GM12878 (cell line): ENCODE measurements at regions not wholly inside any gene's neighbourhood (a gene's known extent, or its start where the extent isn't known, plus 50 kb on each side); places are given as distances from the start of the nearest gene placed in this dataset.

Source experiments
- ATAC-seq: fragments of 200-7000 bp; cut with Tn5 transposase; 3 replicates; pipeline ENCODE4 v1.9.1; 2020; ENCODE audit warnings: mild to moderate bottlenecking, moderate library complexity
- BruUV-seq: library from RNA; stranded (reverse); fragments of 400-500 nt; replicated peaks from 2 replicates; lab custom pipeline; 2021; lab: Mats Ljungman, UMichigan
- CTCF ChIA-PET: fragments of 300-600 bp; sonication (Branson Sonifier 250); formaldehyde crosslinking; extraction: SDS; loops from one replicate; lab custom pipeline; 2021; ENCODE audit warnings: inconsistent platforms; lab: Yijun Ruan, JAX
- POLR2A ChIA-PET: fragments of 350-600 bp; formaldehyde crosslinking; extraction: SDS; loops from one replicate; lab custom pipeline; 2021; ENCODE audit warnings: inconsistent platforms; lab: Charles Lee
- RAD21 ChIA-PET: fragments of 300-600 bp; sonication (Branson Sonifier 250); formaldehyde crosslinking; loops from one replicate; lab custom pipeline; 2023; ENCODE audit warnings: antibody characterized with exemption; ENCODE audit not compliant: unreplicated experiment; lab: Charles Lee
- SMC1A ChIA-PET: fragments of 300-600 bp; sonication (Branson Sonifier 250); formaldehyde crosslinking; loops from one replicate; lab custom pipeline; 2023; ENCODE audit not compliant: unreplicated experiment, uncharacterized antibody; lab: Charles Lee
- DNase-seq: peaks from one replicate; pipeline ENCODE4 v3.0.0-alpha.2; 2011; ENCODE audit warnings: low read depth, low spot score
- FAIRE-seq: peaks from 3 replicates; lab custom pipeline; 2011; peaks lifted over from hg19 to GRCh38; lab: Jason Lieb, UNC
- H2AFZ ChIP-seq: 2 replicates; pipeline ENCODE4 v1.6.0; 2011; ENCODE audit warnings: low read depth, low read length, control low read depth; ENCODE audit not compliant: control insufficient read depth
- H3K27ac ChIP-seq: 2 replicates; pipeline ENCODE4 v1.5.1; 2011; ENCODE audit warnings: control low read depth; ENCODE audit not compliant: control insufficient read depth, insufficient read depth
- H3K27me3 ChIP-seq, 2 experiments: replicated peaks in 1 of 2; 2 replicates each; pipeline versions ENCODE4 v1.6.0 to v1.6.1; 2011; ENCODE audit warnings: low read length in 1 of 2; ENCODE audit not compliant: control insufficient read depth in 2 of 2, insufficient read depth in 2 of 2
- H3K36me3 ChIP-seq, 2 experiments: 2 replicates each; pipeline ENCODE4 v1.5.1; 2011; ENCODE audit warnings: low read length in 1 of 2; ENCODE audit not compliant: control insufficient read depth in 2 of 2, insufficient read depth in 2 of 2
- H3K4me1 ChIP-seq: 2 replicates; pipeline ENCODE4 v1.6.1; 2011; ENCODE audit warnings: mild to moderate bottlenecking, low read length, moderate library complexity, mixed read lengths; ENCODE audit not compliant: control insufficient read depth, insufficient read depth
- H3K4me2 ChIP-seq: 2 replicates; pipeline ENCODE4 v1.6.0; 2011; ENCODE audit warnings: control low read depth; ENCODE audit not compliant: control insufficient read depth, insufficient read depth
- H3K4me3 ChIP-seq: fragments of 200-600 bp; sonication (generic); 2 replicates; pipeline ENCODE4 v1.5.1; 2016
- H3K79me2 ChIP-seq: 2 replicates; pipeline ENCODE4 v1.6.0; 2011; ENCODE audit warnings: low read length; ENCODE audit not compliant: control insufficient read depth, insufficient read depth
- H3K9ac ChIP-seq: 2 replicates; pipeline ENCODE4 v1.8.0; 2011; ENCODE audit warnings: low read length, control low read depth, mixed read lengths; ENCODE audit not compliant: control insufficient read depth, insufficient read depth
- H3K9me3 ChIP-seq: replicated peaks from 3 replicates; pipeline ENCODE4 v1.5.1; 2011; ENCODE audit warnings: mild to moderate bottlenecking, low read length; ENCODE audit not compliant: control insufficient read depth, insufficient read depth
- H4K20me1 ChIP-seq: 2 replicates; pipeline ENCODE4 v1.6.0; 2011; ENCODE audit not compliant: control insufficient read depth, insufficient read depth
- ETV6 ChIP-seq, 2 experiments: fragments of 450-650 bp in 1 of 2; IDR thresholded peaks in 1 of 2; conservative IDR thresholded peaks in 1 of 2; 2 replicates each; pipeline ENCODE4 v1.6.1; 2014; ENCODE audit warnings: antibody characterized with exemption in 1 of 2, borderline replicate concordance in 1 of 2, low read depth in 1 of 2, mild to moderate bottlenecking in 1 of 2, moderate library complexity in 1 of 2
- GABPA ChIP-seq: IDR thresholded peaks from 2 replicates; pipeline ENCODE4 v1.6.1; 2014; ENCODE audit warnings: antibody characterized with exemption, low read depth, mild to moderate bottlenecking, inconsistent platforms
- HDAC6 ChIP-seq: fragments of 200-600 bp; sonication (generic); IDR thresholded peaks from one replicate; pipeline ENCODE4 v1.8.0; 2017; ENCODE audit warnings: antibody characterized with exemption; ENCODE audit not compliant: unreplicated experiment
- RCOR1 ChIP-seq: conservative IDR thresholded peaks from 2 replicates; pipeline ENCODE4 v1.6.1; 2012; ENCODE audit warnings: low read depth, low read length, improper control_type of control experiment
- TARDBP ChIP-seq: IDR thresholded peaks from 2 replicates; pipeline ENCODE4 v1.6.1; 2016; ENCODE audit warnings: borderline replicate concordance
- TBL1XR1 ChIP-seq: IDR thresholded peaks from 2 replicates; pipeline ENCODE4 v1.6.1; 2012; ENCODE audit warnings: low read depth, low read length, improper control_type of control experiment
- ZNF384 ChIP-seq: IDR thresholded peaks from 2 replicates; pipeline ENCODE4 v1.6.1; 2012; ENCODE audit warnings: low read depth, mild to moderate bottlenecking, low read length, improper control_type of control experiment, borderline replicate concordance
- WGBS: methylation state at CpG from one replicate; pipeline ENCODE4 v1.1.6; 2016; ENCODE audit warnings: low lambda C conversion rate; ENCODE audit not compliant: insufficient replicate concordance, insufficient coverage; ENCODE audit errors: missing lambda C conversion rate; 5-methylcytosine and 5-hydroxymethylcytosine counted together
- in situ Hi-C: fragments of 300-500 bp; cut with MboI; formaldehyde crosslinking; loops from 9 replicates; pipeline ENCODE4 v1.14.3; 2018; ENCODE audit warnings: mixed read lengths
- intact Hi-C: fragments of 100-400 bp; cut with micrococcal nuclease; formaldehyde crosslinking; loops from one replicate; pipeline ENCODE4 v1.14.2; 2022; ENCODE audit not compliant: unreplicated experiment
- TF ChIP-seq, protein P1 (sequence below): fragments of 450-650 bp; IDR thresholded peaks from 2 replicates; pipeline ENCODE4 v1.6.1; 2018; ENCODE audit warnings: borderline replicate concordance, mild to moderate bottlenecking; ENCODE audit not compliant: partially characterized antibody
- TF ChIP-seq, protein P2 (sequence below): fragments of 450-650 bp; IDR thresholded peaks from 2 replicates; pipeline ENCODE4 v1.6.1; 2017; ENCODE audit warnings: mild to moderate bottlenecking, moderate library complexity

DNA sequence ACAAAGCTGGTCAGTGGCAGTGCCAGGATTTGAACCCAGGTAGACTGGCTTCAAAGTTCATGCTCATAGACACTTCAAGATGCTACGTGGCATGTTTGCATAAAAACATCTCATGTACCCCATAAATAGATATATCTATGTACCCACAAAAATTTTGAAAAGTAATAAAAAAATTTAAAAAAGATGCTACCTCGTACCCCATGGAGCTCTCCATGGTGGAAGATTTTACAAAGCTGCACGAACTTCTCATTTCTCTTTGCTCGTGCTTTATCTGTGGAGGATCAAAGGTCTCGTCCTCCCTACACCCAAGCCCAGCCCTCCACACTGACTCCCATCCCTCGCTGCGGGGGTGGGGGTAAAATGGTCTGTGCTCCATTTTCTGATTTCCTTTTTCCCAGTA, 135.5 kb downstream of the HAPSTR1 start:
- no TSS peak for BruUV-seq
- TF ChIP-seq TARDBP = no peak
- TF ChIP-seq TBL1XR1 = no peak
- TF ChIP-seq RCOR1 = no peak
- TF ChIP-seq, protein P1, sequence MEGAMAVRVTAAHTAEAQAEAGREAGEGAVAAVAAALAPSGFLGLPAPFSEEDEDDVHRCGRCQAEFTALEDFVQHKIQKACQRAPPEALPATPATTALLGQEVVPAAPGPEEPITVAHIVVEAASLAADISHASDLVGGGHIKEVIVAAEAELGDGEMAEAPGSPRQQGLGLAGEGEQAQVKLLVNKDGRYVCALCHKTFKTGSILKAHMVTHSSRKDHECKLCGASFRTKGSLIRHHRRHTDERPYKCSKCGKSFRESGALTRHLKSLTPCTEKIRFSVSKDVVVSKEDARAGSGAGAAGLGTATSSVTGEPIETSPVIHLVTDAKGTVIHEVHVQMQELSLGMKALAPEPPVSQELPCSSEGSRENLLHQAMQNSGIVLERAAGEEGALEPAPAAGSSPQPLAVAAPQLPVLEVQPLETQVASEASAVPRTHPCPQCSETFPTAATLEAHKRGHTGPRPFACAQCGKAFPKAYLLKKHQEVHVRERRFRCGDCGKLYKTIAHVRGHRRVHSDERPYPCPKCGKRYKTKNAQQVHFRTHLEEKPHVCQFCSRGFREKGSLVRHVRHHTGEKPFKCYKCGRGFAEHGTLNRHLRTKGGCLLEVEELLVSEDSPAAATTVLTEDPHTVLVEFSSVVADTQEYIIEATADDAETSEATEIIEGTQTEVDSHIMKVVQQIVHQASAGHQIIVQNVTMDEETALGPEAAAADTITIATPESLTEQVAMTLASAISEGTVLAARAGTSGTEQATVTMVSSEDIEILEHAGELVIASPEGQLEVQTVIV = no peak
- no peak for TF ChIP-seq ETV6 (conservative IDR thresholded peaks at IDR 0.05 in 1 of 2, IDR thresholded peaks at IDR 0.05 in 1 of 2; ENCODE audit: borderline replicate concordance in 1 of 2, low read depth in 1 of 2)
- TF ChIP-seq, protein P2, sequence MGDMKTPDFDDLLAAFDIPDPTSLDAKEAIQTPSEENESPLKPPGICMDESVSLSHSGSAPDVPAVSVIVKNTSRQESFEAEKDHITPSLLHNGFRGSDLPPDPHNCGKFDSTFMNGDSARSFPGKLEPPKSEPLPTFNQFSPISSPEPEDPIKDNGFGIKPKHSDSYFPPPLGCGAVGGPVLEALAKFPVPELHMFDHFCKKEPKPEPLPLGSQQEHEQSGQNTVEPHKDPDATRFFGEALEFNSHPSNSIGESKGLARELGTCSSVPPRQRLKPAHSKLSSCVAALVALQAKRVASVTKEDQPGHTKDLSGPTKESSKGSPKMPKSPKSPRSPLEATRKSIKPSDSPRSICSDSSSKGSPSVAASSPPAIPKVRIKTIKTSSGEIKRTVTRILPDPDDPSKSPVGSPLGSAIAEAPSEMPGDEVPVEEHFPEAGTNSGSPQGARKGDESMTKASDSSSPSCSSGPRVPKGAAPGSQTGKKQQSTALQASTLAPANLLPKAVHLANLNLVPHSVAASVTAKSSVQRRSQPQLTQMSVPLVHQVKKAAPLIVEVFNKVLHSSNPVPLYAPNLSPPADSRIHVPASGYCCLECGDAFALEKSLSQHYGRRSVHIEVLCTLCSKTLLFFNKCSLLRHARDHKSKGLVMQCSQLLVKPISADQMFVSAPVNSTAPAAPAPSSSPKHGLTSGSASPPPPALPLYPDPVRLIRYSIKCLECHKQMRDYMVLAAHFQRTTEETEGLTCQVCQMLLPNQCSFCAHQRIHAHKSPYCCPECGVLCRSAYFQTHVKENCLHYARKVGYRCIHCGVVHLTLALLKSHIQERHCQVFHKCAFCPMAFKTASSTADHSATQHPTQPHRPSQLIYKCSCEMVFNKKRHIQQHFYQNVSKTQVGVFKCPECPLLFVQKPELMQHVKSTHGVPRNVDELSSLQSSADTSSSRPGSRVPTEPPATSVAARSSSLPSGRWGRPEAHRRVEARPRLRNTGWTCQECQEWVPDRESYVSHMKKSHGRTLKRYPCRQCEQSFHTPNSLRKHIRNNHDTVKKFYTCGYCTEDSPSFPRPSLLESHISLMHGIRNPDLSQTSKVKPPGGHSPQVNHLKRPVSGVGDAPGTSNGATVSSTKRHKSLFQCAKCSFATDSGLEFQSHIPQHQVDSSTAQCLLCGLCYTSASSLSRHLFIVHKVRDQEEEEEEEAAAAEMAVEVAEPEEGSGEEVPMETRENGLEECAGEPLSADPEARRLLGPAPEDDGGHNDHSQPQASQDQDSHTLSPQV = no peak
- no peak for TF ChIP-seq GABPA
- TF ChIP-seq ZNF384 = no peak
- TF ChIP-seq HDAC6 = no peak
- Histone ChIP-seq H2AFZ (no peak overlapping the region), H3K9ac (no peak overlapping the region), H4K20me1 (no peaks in the 10 kb centered on the region), H3K27me3 (no peaks in the 10 kb centered on the region; a peak in 1 of 4 replicates), H3K4me2 (no peak overlapping the region), H3K27ac (no peak overlapping the region), H3K36me3 (no peaks in the 10 kb centered on the region), H3K4me3 (no peak overlapping the region), H3K4me1 (no peaks in the 10 kb centered on the region), H3K9me3 (no peaks in the 10 kb centered on the region), H3K79me2 (no peaks in the 10 kb centered on the region)
- POLR2A ChIA-PET = interaction anchor here (0.6 kb wide), 1 partner anchor 86 kb away, joined by 3 read pairs; no protein-coding TSS in a partner anchor
- RAD21 ChIA-PET = interaction anchor here (2.3 kb wide), 1 partner anchor 87 kb away, joined by 6 read pairs; no protein-coding TSS in a partner anchor
- CTCF ChIA-PET = no interaction called here
- intact Hi-C loops (no loop called here), in situ Hi-C loops (no loop called here)
- 2% methylated on average over 7 of the region's 7 CpGs for WGBS
- no peak for FAIRE-seq
- DNase-seq = no peak
- no peak for ATAC-seq
- SMC1A ChIA-PET = interaction anchor here (0.6 kb wide), 1 partner anchor 30 kb away, joined by 3 read pairs; no protein-coding TSS in a partner anchor
